A673 (cell line): ENCODE measurements at regions not wholly inside any gene's neighbourhood (a gene's known extent, or its start where the extent isn't known, plus 50 kb on each side); places are given as distances from the start of the nearest gene placed in this dataset.

Experiments used
- BruUV-seq: library from RNA; stranded (reverse); fragments of 400-500 nt; replicated peaks from 2 replicates; lab custom pipeline; 2021; lab: Mats Ljungman, UMichigan
- CTCF ChIA-PET: fragments of 300-600 bp; sonication (Branson Sonifier 250); formaldehyde crosslinking; loops from one replicate; lab custom pipeline; 2022; ENCODE audit warnings: antibody characterized with exemption; lab: Charles Lee
- POLR2A ChIA-PET: fragments of 300-600 bp; sonication (Branson Sonifier 250); formaldehyde crosslinking; loops from one replicate; lab custom pipeline; 2022; ENCODE audit warnings: antibody characterized with exemption; ENCODE audit not compliant: low non-redundant PET; lab: Charles Lee
- DNase-seq: peaks from one replicate; pipeline ENCODE4 v3.0.0-alpha.2; 2015; ENCODE audit warnings: low spot score
- H3K27ac ChIP-seq: fragments of 200-600 bp; sonication (generic); 2 replicates; pipeline ENCODE4 v1.5.1; 2016; ENCODE audit warnings: mixed run types, low read depth, mild to moderate bottlenecking, mixed read lengths, antibody characterized with exemption, low read length; ENCODE audit not compliant: poor library complexity, severe bottlenecking
- H3K27me3 ChIP-seq: fragments of 200-600 bp; sonication (generic); replicated peaks from 2 replicates; pipeline ENCODE4 v1.6.1; 2017; ENCODE audit warnings: mixed run types, low read depth, mild to moderate bottlenecking, mixed read lengths, antibody characterized with exemption, low read length; ENCODE audit not compliant: insufficient read depth, poor library complexity
- H3K36me3 ChIP-seq: fragments of 200-600 bp; sonication (generic); 2 replicates; pipeline ENCODE4 v1.6.1; 2016; ENCODE audit warnings: mixed run types, mild to moderate bottlenecking, mixed read lengths, antibody characterized with exemption, low read length; ENCODE audit not compliant: insufficient read depth, poor library complexity, severe bottlenecking
- H3K4me1 ChIP-seq: fragments of 200-600 bp; sonication (generic); 2 replicates; pipeline ENCODE4 v1.6.1; 2017; ENCODE audit warnings: mixed run types, mild to moderate bottlenecking, mixed read lengths, antibody characterized with exemption, low read length; ENCODE audit not compliant: insufficient read depth, poor library complexity, severe bottlenecking
- H3K4me3 ChIP-seq: fragments of 200-600 bp; sonication (generic); 2 replicates; pipeline ENCODE4 v1.5.1; 2016; ENCODE audit warnings: low read depth, mixed run types, mild to moderate bottlenecking, mixed read lengths, low read length; ENCODE audit not compliant: poor library complexity, severe bottlenecking
- H3K9me3 ChIP-seq: fragments of 200-600 bp; sonication (generic); 2 replicates; pipeline ENCODE4 v1.6.1; 2016; ENCODE audit warnings: mixed run types, low read depth, mild to moderate bottlenecking, mixed read lengths, antibody characterized with exemption, low read length; ENCODE audit not compliant: poor library complexity, severe bottlenecking
- CTCF ChIP-seq: fragments of 300-800, 200-600 bp; sonication (generic); conservative IDR thresholded peaks from 2 replicates; pipeline ENCODE4 v1.5.1; 2017; ENCODE audit warnings: low read depth, mild to moderate bottlenecking, antibody characterized with exemption, low read length, moderate library complexity, mixed read lengths
- EZH2 ChIP-seq: fragments of 200-600 bp; sonication (generic); IDR thresholded peaks from 2 replicates; pipeline ENCODE4 v1.6.1; 2017; ENCODE audit warnings: borderline replicate concordance, low read depth, mild to moderate bottlenecking, mixed read lengths, antibody characterized with exemption, low read length; ENCODE audit not compliant: poor library complexity, severe bottlenecking
- intact Hi-C: fragments of 100-400 bp; cut with micrococcal nuclease; formaldehyde crosslinking; loops from one replicate; pipeline ENCODE4 v1.10.0; 2022; ENCODE audit not compliant: unreplicated experiment

DNA sequence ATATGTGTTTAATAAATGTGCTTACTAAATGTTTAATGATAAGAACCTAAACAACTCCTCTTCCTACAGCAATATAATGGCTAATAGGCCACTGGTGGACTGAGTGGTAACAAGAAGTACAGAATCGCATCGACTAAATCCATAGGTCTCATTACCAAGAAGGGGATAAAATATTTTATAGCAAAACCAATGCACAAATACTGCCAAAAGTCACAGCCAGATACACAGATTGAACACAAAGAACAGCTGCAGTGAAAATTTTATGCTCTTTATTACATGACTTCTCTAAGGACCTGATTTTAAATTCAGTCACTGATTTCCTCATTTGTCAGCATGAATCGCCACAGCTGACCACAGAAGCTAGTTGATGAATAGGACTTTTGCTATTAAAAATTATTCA, 285.4 kb downstream of the DHX15 start:
- no TSS peak for BruUV-seq
- H3K27ac ChIP-seq = no peak overlapping the region
- H3K27me3 ChIP-seq = peaks cover 8% of the 10 kb centered on the region
- ChIA-PET CTCF (no interaction called here), POLR2A (no interaction called here)
- no peak for TF ChIP-seq EZH2
- TF ChIP-seq CTCF = no peak
- DNase-seq = no peak
- intact Hi-C loops = no loop called here
- H3K9me3 ChIP-seq = no peaks in the 10 kb centered on the region
- H3K4me3 ChIP-seq = no peak overlapping the region
- H3K4me1 ChIP-seq = no peaks in the 10 kb centered on the region
- no peaks in the 10 kb centered on the region for H3K36me3 ChIP-seq

GRCh38 chr4:24287096-24287495, 297.3 kb downstream of the DHX15 start:
- DNase-seq = no peak
- ChIA-PET CTCF (no interaction called here), POLR2A (no interaction called here)
- Histone ChIP-seq H3K4me3 (no peak overlapping the region), H3K27me3 (no peaks in the 10 kb centered on the region), H3K27ac (no peak overlapping the region), H3K4me1 (no peaks in the 10 kb centered on the region), H3K36me3 (no peaks in the 10 kb centered on the region), H3K9me3 (no peaks in the 10 kb centered on the region)
- TF ChIP-seq EZH2 (no peak), CTCF (no peak)
- no TSS peak for BruUV-seq
- intact Hi-C loops = no loop called here

GRCh38 chr4:24285759-24286158, 298.6 kb downstream of the DHX15 start:
- Histone ChIP-seq H3K4me1 (no peaks in the 10 kb centered on the region), H3K4me3 (no peak overlapping the region), H3K9me3 (no peaks in the 10 kb centered on the region), H3K27me3 (no peaks in the 10 kb centered on the region), H3K27ac (no peak overlapping the region), H3K36me3 (no peaks in the 10 kb centered on the region)
- ChIA-PET POLR2A (no interaction called here), CTCF (no interaction called here)
- no peak for DNase-seq
- no TSS peak for BruUV-seq
- no peak for TF ChIP-seq CTCF
- TF ChIP-seq EZH2 = no peak
- intact Hi-C loops = no loop called here
